22Rv1 (cell line): ENCODE measurements at regions not wholly inside any gene's neighbourhood (a gene's known extent, or its start where the extent isn't known, plus 50 kb on each side); places are given as distances from the start of the nearest gene placed in this dataset.

Experiments
- CTCF ChIP-seq: fragments of 450-650 bp; IDR thresholded peaks from 2 replicates; pipeline ENCODE4 v1.5.1; 2017; ENCODE audit warnings: mild to moderate bottlenecking
- ZFX ChIP-seq: fragments of 450-650 bp; IDR thresholded peaks from 2 replicates; pipeline ENCODE4 v1.6.1; 2017; ENCODE audit warnings: antibody characterized with exemption, borderline replicate concordance

DNA sequence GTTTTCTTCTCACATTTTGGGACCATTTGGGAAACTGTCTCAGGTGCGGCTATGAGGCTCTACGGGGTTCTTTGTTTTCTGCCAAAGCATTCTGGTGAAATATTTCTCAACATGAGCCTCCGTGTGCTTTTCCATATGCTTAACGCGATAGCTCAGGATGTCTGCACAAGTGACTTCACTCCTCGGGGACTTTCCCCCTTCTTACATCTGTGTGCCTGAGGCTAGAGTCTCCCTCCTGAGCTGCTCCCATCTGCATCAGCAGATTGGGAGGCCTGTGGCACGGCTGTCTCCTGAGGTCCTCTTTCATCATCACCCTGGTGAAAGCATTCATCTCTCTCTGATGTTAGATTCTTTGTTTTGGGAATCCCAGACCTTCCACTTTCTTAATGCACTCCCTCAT is 1190.9 kb downstream of the TYW1 start:
- no peak for TF ChIP-seq CTCF
- no peak for TF ChIP-seq ZFX
